ENCODE measurements at regions not wholly inside any gene's neighbourhood (a gene's known extent, or its start where the extent isn't known, plus 50 kb on each side); places are given as distances from the start of the nearest gene placed in this dataset.
"Not testable (repeated sequence)": the region's sequence is repeated elsewhere in the genome, so short reads cannot be mapped to it uniquely, and the experiment has no call there.

- TF ChIP-seq ZNF274 (IDR thresholded peaks at IDR 0.05; ENCODE audit: low read depth, low read length), result no peak
- no peak overlapping the region for H3K4me3 ChIP-seq (ENCODE audit: low read length)
Observed at GRCh38 chr10:108962172-108962571, 961.1 kb downstream of the XPNPEP1 start.

GRCh38 chr10:108957681-108958080, 965.6 kb downstream of the XPNPEP1 start:
- no peak overlapping the region for H3K4me3 ChIP-seq (ENCODE audit: low read length)
- no peak for TF ChIP-seq ZNF274 (IDR thresholded peaks at IDR 0.05; ENCODE audit: low read depth, low read length)

- no peak overlapping the region for H3K4me3 ChIP-seq (ENCODE audit: low read length)
- TF ChIP-seq ZNF274 (IDR thresholded peaks at IDR 0.05; ENCODE audit: low read depth, low read length), result no peak
Observed at GRCh38 chr10:108956149-108956548, 967.2 kb downstream of the XPNPEP1 start.

GRCh38 chr10:108920029-108920428, 1003.3 kb downstream of the XPNPEP1 start:
- not testable (repeated sequence) for H3K4me3 ChIP-seq (ENCODE audit: low read length)

GRCh38 chr10:108913300-108913699, 1010.0 kb downstream of the XPNPEP1 start:
- no peak overlapping the region for H3K4me3 ChIP-seq (ENCODE audit: low read length)
- TF ChIP-seq ZNF274 (IDR thresholded peaks at IDR 0.05; ENCODE audit: low read depth, low read length), result no peak

DNA sequence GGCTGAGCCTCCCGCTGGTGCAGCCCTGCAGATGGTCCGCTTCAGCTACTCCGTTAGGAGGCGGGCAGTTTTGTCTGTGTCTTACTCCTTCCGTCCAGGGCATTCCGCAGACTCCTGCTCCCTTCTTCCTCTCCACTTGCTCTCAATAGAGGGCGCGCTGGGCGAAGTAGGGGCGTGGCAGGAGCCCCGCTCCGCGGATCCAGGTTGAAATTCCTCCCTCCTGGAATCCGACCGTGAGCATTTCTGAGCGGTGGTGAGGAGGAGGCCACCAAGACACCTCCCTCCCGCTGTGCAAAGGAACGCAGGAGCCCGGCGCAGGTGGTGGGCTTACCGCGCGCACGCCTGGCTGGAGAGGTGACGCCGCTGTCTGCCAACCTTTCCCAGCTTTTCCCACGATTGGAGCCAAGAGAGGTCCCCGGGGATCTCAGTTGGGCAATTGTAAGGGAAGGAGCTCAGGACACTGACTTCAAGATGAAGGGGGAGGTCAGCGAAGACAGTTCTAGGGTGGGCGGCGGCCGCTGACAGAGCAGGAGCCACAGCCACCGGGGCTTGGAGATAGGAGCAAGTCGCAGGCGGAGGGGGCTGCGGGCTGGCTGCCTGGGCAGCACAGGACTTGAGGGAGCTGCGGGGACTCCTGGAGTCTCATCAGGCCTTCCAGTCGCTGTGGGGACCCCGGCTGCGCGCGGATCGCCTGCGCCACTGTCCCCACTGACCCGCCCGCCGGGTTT, 1011.3 kb downstream of the XPNPEP1 start:
- peak overlapping the region; percentile 60; the same call in 1 of the 2 replicates for H3K4me3 ChIP-seq (ENCODE audit: low read length)
- no peak for TF ChIP-seq ZNF274 (IDR thresholded peaks at IDR 0.05; ENCODE audit: low read depth, low read length)

- TF ChIP-seq ZNF274 (IDR thresholded peaks at IDR 0.05; ENCODE audit: low read depth, low read length), result no peak
- H3K4me3 ChIP-seq (ENCODE audit: low read length), result no peak overlapping the region
Observed at GRCh38 chr10:108908096-108908495, 1015.2 kb downstream of the XPNPEP1 start.

DNA sequence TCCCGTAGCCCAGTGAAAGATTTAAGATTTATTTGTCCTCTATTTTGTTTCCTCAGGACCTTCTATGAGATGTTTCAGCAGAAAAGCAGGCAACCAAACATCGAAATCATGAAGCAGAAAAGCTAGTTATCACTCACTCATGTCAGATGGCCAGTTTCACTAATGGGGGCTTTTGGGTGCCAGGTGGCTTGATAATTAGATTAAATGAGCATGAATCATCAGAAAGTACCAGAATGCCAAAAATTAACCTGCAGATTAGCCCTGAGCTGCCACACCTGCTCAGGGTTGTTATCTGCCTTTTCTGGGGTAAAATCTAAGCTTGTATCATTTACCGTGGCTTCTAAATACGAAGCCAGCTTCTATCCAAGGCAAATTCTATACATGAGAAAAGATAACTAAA, 1017.5 kb downstream of the XPNPEP1 start:
- no peak for TF ChIP-seq ZNF274 (IDR thresholded peaks at IDR 0.05; ENCODE audit: low read depth, low read length)

GRCh38 chr10:108905171-108905570, 1018.1 kb downstream of the XPNPEP1 start:
- TF ChIP-seq ZNF274 (IDR thresholded peaks at IDR 0.05; ENCODE audit: low read depth, low read length), result no peak
- no peak overlapping the region for H3K4me3 ChIP-seq (ENCODE audit: low read length)

More for the DNA sequence above, 1017.5 kb downstream of the XPNPEP1 start:
- H3K4me3 ChIP-seq (ENCODE audit: low read length), result no peak overlapping the region

GRCh38 chr10:108904163-108904838, 1019.0 kb downstream of the XPNPEP1 start:
- no peak overlapping the region for H3K4me3 ChIP-seq (ENCODE audit: low read length)
- TF ChIP-seq ZNF274 (IDR thresholded peaks at IDR 0.05; ENCODE audit: low read depth, low read length), result no peak

DNA sequence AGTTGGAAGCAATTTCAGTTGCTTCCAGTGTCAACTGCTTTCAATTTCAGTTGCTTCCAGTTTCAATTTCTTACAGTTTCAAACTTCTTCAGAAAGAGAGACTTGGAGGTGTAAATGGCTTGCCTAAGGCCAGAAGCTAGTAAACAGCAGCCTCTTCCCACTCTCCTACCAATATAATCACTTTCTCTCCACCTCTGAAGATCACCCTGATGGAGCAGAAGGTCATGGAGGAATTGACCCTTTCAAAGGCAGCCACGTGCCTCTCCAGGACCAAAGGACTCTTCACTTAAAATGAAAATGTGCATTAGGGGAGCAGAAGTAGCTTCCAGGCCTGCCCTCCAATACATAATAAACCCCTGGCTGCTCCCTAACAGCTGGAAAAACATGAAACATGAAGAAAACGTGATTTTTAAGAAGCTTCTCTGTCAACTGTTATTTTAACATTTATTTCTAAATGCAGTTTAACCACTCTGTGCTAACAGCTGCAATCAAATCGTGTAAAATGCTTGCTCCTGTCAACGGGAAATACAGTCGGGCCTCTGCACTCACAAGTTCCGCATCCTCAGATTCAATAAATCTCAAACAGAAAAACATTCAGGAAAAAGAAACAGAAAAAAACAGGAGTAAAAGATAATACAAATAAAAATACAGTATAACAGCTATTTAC, 1020.6 kb downstream of the XPNPEP1 start:
- H3K4me3 ChIP-seq (ENCODE audit: low read length), result no peak overlapping the region
- no peak for TF ChIP-seq ZNF274 (IDR thresholded peaks at IDR 0.05; ENCODE audit: low read depth, low read length)

DNA sequence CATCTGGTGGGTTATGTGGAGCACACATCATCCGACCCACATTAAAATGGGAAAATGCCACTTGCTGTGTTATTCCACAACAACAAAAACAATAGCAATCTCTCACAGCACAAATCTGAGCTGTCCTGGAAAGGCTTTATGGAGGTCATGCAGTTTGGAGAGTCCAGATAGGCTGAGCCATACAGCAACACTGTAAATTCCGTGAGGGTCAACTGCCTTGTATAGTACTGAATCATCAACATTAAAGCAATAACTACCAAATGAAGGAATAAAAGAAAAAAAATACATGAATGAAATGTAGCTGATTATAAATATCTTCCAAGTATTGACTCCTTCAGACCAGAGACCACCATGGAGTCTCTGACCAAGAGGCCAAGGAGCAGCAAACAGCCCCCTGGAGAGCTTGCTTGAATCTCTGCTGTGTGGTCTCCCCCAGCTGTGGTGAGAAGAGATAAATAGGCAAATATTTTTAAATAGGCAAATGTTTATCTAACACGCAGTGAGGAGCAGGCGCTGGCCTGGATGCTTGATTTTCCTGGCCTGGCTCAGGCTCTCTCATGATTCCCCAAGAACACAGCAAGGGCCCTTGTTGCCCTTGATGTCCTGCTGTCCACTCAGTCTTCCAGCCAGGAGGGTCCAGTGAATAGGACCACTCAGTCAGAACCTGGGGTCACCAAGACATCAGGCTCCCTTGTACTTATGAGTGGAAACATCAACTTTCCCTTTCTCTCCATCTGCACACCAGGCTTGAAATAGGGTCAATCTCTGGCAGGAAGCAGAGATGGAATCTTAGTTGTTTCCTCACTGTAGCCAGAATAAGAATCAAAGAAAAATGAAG, 1021.3 kb downstream of the XPNPEP1 start:
- no peak for TF ChIP-seq ZNF274 (IDR thresholded peaks at IDR 0.05; ENCODE audit: low read depth, low read length)
- H3K4me3 ChIP-seq (ENCODE audit: low read length), result no peak overlapping the region

DNA sequence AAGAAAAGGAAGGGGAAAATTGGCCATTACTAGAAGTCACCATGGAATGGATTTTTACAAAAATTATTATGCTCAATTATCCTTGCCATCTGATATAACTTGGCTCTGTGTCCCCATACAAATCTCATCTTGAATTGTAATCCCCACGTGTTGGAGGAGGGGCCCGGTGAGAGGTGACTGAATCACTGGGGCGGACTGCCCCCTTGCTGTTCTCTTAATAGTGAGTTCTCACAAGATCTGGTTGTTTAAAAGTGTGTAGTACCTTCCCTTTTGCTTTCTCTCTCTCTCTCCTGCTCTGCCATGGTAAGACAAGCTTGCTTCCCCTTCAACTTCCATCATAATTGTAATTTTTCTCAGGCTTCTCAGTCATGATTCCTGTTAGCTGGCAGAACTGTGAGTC, 1023.6 kb downstream of the XPNPEP1 start:
- no peak for TF ChIP-seq ZNF274 (IDR thresholded peaks at IDR 0.05; ENCODE audit: low read depth, low read length)
- no peak overlapping the region for H3K4me3 ChIP-seq (ENCODE audit: low read length)

Data from GM08714 (cell line).